Neural cell (in vitro differentiated cells): ENCODE measurements at regions not wholly inside any gene's neighbourhood (a gene's known extent, or its start where the extent isn't known, plus 50 kb on each side); places are given as distances from the start of the nearest gene placed in this dataset.

Experiments
- H2AFZ ChIP-seq: fragments of 200-600, 300-800 bp; sonication (generic), shearing (Covaris generic); 2 replicates; pipeline ENCODE4 v1.6.0; 2014; ENCODE audit warnings: low read depth, mild to moderate bottlenecking, antibody characterized with exemption, low read length, moderate library complexity
- H3F3A ChIP-seq: fragments of 200-600 bp; shearing (Covaris generic); 2 replicates; pipeline ENCODE4 v1.6.1; 2016; ENCODE audit warnings: mild to moderate bottlenecking, moderate library complexity, mixed read lengths, antibody characterized with exemption, low read length; ENCODE audit not compliant: insufficient read depth, poor library complexity, severe bottlenecking
- H3K27ac ChIP-seq: fragments of 200-600, 300-800 bp; sonication (generic), shearing (Covaris generic); 2 replicates; pipeline ENCODE4 v1.5.1; 2014; ENCODE audit warnings: mild to moderate bottlenecking, low read length, moderate library complexity
- H3K27me3 ChIP-seq: fragments of 300-800, 200-600 bp; sonication (generic), shearing (Covaris generic); 2 replicates; pipeline ENCODE4 v1.6.0; 2014; ENCODE audit warnings: mild to moderate bottlenecking, low read depth, low read length, moderate library complexity; ENCODE audit not compliant: insufficient read depth
- H3K36me3 ChIP-seq: fragments of 300-800, 200-600 bp; sonication (generic), shearing (Covaris generic); 2 replicates; pipeline ENCODE4 v1.5.1; 2014; ENCODE audit warnings: mild to moderate bottlenecking, antibody characterized with exemption, low read length, moderate library complexity; ENCODE audit not compliant: insufficient read depth
- H3K4me2 ChIP-seq: fragments of 300-800, 200-600 bp; sonication (generic), shearing (Covaris generic); 2 replicates; pipeline ENCODE4 v1.6.0; 2014; ENCODE audit warnings: mild to moderate bottlenecking, low read length
- H3K4me3 ChIP-seq: fragments of 300-800, 200-600 bp; sonication (generic), shearing (Covaris generic); 2 replicates; pipeline ENCODE4 v1.5.1; 2014; ENCODE audit warnings: mild to moderate bottlenecking, low read length, moderate library complexity
- H3K79me2 ChIP-seq: fragments of 200-600 bp; shearing (Covaris generic); replicated peaks from 2 replicates; pipeline ENCODE4 v1.6.0; 2014; ENCODE audit warnings: mild to moderate bottlenecking, low read length, moderate library complexity; ENCODE audit not compliant: insufficient read depth
- H3K9ac ChIP-seq: fragments of 300-800, 200-600 bp; sonication (generic), shearing (Covaris generic); 2 replicates; pipeline ENCODE4 v1.6.1; 2016; ENCODE audit warnings: mild to moderate bottlenecking, low read length, mixed read lengths
- H3K9me2 ChIP-seq: fragments of 200-600 bp; shearing (Covaris generic); 2 replicates; pipeline ENCODE4 v1.6.1; 2016; ENCODE audit warnings: mild to moderate bottlenecking, low read length, mixed read lengths; ENCODE audit not compliant: insufficient read depth
- H3K9me3 ChIP-seq: fragments of 200-600, 300-800 bp; sonication (generic), shearing (Covaris generic); 2 replicates; pipeline ENCODE4 v1.6.1; 2016; ENCODE audit warnings: mild to moderate bottlenecking, mixed run types, low read length, moderate library complexity, mixed read lengths
- H4K20me1 ChIP-seq: fragments of 200-600 bp; shearing (Covaris generic); 2 replicates; pipeline ENCODE4 v1.6.1; 2016; ENCODE audit warnings: mild to moderate bottlenecking, mixed run types; ENCODE audit not compliant: insufficient read depth
- CTCF ChIP-seq: fragments of 450-650 bp; IDR thresholded peaks from 2 replicates; pipeline ENCODE4 v1.5.1; 2014; ENCODE audit warnings: antibody characterized with exemption, mild to moderate bottlenecking, moderate library complexity; ENCODE audit not compliant: poor library complexity, severe bottlenecking
- EP300 ChIP-seq: fragments of 450-650 bp; conservative IDR thresholded peaks from 2 replicates; pipeline ENCODE4 v1.6.1; 2014; ENCODE audit warnings: antibody characterized with exemption, mild to moderate bottlenecking, moderate library complexity; ENCODE audit not compliant: poor library complexity, severe bottlenecking
- EZH2 ChIP-seq: fragments of 200-600, 300-800 bp; shearing (Covaris generic), sonication (generic); IDR thresholded peaks from 2 replicates; pipeline ENCODE4 v1.6.1; 2014; ENCODE audit warnings: antibody characterized with exemption, low read length, borderline replicate concordance, mild to moderate bottlenecking; ENCODE audit not compliant: insufficient read depth, poor library complexity, severe bottlenecking
- MXI1 ChIP-seq: fragments of 450-650 bp; conservative IDR thresholded peaks from 2 replicates; pipeline ENCODE4 v1.6.1; 2014; ENCODE audit warnings: antibody characterized with exemption, mild to moderate bottlenecking; ENCODE audit not compliant: poor library complexity, severe bottlenecking
- POLR2AphosphoS5 ChIP-seq: IDR thresholded peaks from 2 replicates; pipeline ENCODE4 v1.6.1; 2012
- RAD21 ChIP-seq: fragments of 450-650 bp; conservative IDR thresholded peaks from 2 replicates; pipeline ENCODE4 v1.6.1; 2014; ENCODE audit warnings: antibody characterized with exemption, mild to moderate bottlenecking, moderate library complexity
- REST ChIP-seq: IDR thresholded peaks from 2 replicates; pipeline ENCODE4 v1.6.1; 2012; ENCODE audit warnings: borderline replicate concordance
- SMC3 ChIP-seq: fragments of 450-650 bp; conservative IDR thresholded peaks from 2 replicates; pipeline ENCODE4 v1.6.1; 2014; ENCODE audit warnings: antibody characterized with exemption, mild to moderate bottlenecking, moderate library complexity; ENCODE audit not compliant: poor library complexity
- TAF1 ChIP-seq: IDR thresholded peaks from 2 replicates; pipeline ENCODE4 v1.6.1; 2012; ENCODE audit warnings: low read depth

GRCh38 chr18:45167631-45168280 is 447.5 kb upstream of the SLC14A2 start:
- no peaks in the 10 kb centered on the region for H3K9me3 ChIP-seq
- H3K79me2 ChIP-seq: no peaks in the 10 kb centered on the region
- no peaks in the 10 kb centered on the region for H3F3A ChIP-seq
- no peak overlapping the region for H2AFZ ChIP-seq
- H3K27ac ChIP-seq: no peak overlapping the region
- TF ChIP-seq SMC3 (no peak), RAD21 (no peak), POLR2AphosphoS5 (no peak), EZH2 (no peak), TAF1 (no peak), MXI1 (no peak), CTCF (no peak), EP300 (no peak)
- H3K9ac ChIP-seq: no peak overlapping the region
- no peak overlapping the region for H3K4me2 ChIP-seq
- H3K36me3 ChIP-seq: no peaks in the 10 kb centered on the region
- no peaks in the 10 kb centered on the region for H3K9me2 ChIP-seq
- no peaks in the 10 kb centered on the region for H4K20me1 ChIP-seq
- no peaks in the 10 kb centered on the region for H3K27me3 ChIP-seq
- no peak overlapping the region for H3K4me3 ChIP-seq

DNA sequence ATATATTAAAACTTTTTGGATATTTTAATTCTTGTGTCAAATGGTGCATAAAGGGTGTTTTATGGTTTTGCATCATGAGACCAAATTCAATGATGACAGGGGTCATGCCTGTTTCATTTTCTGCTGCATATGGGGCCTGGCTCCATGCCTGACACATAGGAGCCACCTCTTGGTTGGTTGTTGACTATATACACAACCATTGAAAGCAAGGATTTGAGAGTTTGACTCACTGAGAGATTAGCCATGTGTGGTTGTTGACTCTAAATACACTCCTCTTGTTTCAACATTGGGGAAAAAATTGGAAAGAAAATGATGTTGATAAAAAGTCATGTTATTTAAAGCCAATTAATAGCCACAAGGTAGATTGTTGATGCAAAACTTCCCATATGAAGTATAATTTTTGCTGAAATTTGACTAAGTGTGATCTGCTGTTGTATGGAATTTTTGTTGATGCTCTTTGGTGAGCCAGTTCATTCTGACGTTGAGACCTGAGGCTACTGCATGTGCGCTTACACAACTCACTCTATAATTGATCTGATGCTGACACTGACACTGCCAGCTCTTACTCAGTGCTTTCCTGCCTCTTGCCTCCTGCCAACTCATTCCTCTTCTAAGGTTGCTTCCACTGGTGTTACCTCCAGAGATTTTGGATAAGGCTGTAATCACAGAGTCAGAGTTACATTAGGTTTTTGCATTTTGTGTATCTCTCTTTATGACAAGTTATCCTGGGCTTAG is 446.2 kb upstream of the SLC14A2 start:
- Histone ChIP-seq H4K20me1 (no peaks in the 10 kb centered on the region), H3K9me3 (no peaks in the 10 kb centered on the region), H3K9me2 (no peaks in the 10 kb centered on the region), H3F3A (no peaks in the 10 kb centered on the region), H3K4me3 (no peak overlapping the region), H3K27ac (no peak overlapping the region), H2AFZ (no peak overlapping the region), H3K4me2 (no peak overlapping the region), H3K9ac (no peak overlapping the region), H3K27me3 (no peaks in the 10 kb centered on the region), H3K79me2 (no peaks in the 10 kb centered on the region), H3K36me3 (no peaks in the 10 kb centered on the region)
- TF ChIP-seq EP300: no peak
- TF ChIP-seq CTCF: no peak
- no peak for TF ChIP-seq RAD21
- no peak for TF ChIP-seq MXI1
- TF ChIP-seq EZH2: no peak
- TF ChIP-seq TAF1: no peak
- no peak for TF ChIP-seq POLR2AphosphoS5
- TF ChIP-seq SMC3: no peak
- TF ChIP-seq REST: no peak
